PC-9 (cell line): ENCODE measurements at regions not wholly inside any gene's neighbourhood (a gene's known extent, or its start where the extent isn't known, plus 50 kb on each side); places are given as distances from the start of the nearest gene placed in this dataset.
A peak's percentile ranks its signal among the peaks of the same experiment; 100 is the strongest.

Experiments
- BruUV-seq: library from RNA; stranded (reverse); fragments of 400-500 nt; replicated peaks from 2 replicates; lab custom pipeline; 2021; lab: Mats Ljungman, UMichigan
- CTCF ChIA-PET: fragments of 300-600 bp; sonication (Branson Sonifier 250); formaldehyde crosslinking; loops from one replicate; lab custom pipeline; 2022; ENCODE audit warnings: antibody characterized with exemption; lab: Charles Lee
- POLR2A ChIA-PET: fragments of 300-600 bp; sonication (Branson Sonifier 250); formaldehyde crosslinking; loops from one replicate; lab custom pipeline; 2022; ENCODE audit warnings: antibody characterized with exemption; ENCODE audit not compliant: unreplicated experiment; lab: Charles Lee
- DNase-seq, 2 experiments: peaks; one replicate each; pipeline versions ENCODE4 v3.0.0 to v3.0.0-alpha.2; 2015 to 2022; ENCODE audit warnings: mixed read lengths in 1 of 2
- H2AFZ ChIP-seq: fragments of 200-600 bp; sonication (generic); 2 replicates; pipeline ENCODE4 v1.8.1; 2017; ENCODE audit warnings: antibody characterized with exemption
- H3F3A ChIP-seq: fragments of 200-600 bp; sonication (generic); 2 replicates; pipeline ENCODE4 v1.8.1; 2017; ENCODE audit warnings: antibody characterized with exemption, mild to moderate bottlenecking, low read depth; ENCODE audit not compliant: insufficient read depth
- H3K27ac ChIP-seq: fragments of 200-600 bp; sonication (generic); 2 replicates; pipeline ENCODE4 v1.6.1; 2016; ENCODE audit warnings: mixed run types
- H3K27me3 ChIP-seq: fragments of 200-600 bp; sonication (generic); 2 replicates; pipeline ENCODE4 v1.6.1; 2016; ENCODE audit warnings: low read depth, mixed run types; ENCODE audit not compliant: insufficient read depth
- H3K36me3 ChIP-seq: fragments of 200-600 bp; sonication (generic); 2 replicates; pipeline ENCODE4 v1.6.1; 2016; ENCODE audit warnings: low read depth, mixed run types
- H3K4me1 ChIP-seq: fragments of 200-600 bp; sonication (generic); replicated peaks from 2 replicates; pipeline ENCODE4 v1.6.1; 2016; ENCODE audit warnings: mixed run types; ENCODE audit not compliant: insufficient read depth
- H3K4me2 ChIP-seq: fragments of 200-600 bp; sonication (generic); 2 replicates; pipeline ENCODE4 v1.6.1; 2017; ENCODE audit warnings: mixed run types
- H3K4me3 ChIP-seq: fragments of 200-600 bp; sonication (generic); 2 replicates; pipeline ENCODE4 v1.6.1; 2016; ENCODE audit warnings: mixed run types
- H3K79me2 ChIP-seq: fragments of 200-600 bp; sonication (generic); 2 replicates; pipeline ENCODE4 v1.6.1; 2017; ENCODE audit warnings: low read depth, mixed run types
- H3K9me2 ChIP-seq: fragments of 200-600 bp; sonication (generic); 2 replicates; pipeline ENCODE4 v1.8.1; 2017; ENCODE audit warnings: mild to moderate bottlenecking; ENCODE audit not compliant: insufficient read depth
- H3K9me3 ChIP-seq: fragments of 200-600 bp; sonication (generic); 2 replicates; pipeline ENCODE4 v1.8.1; 2016; ENCODE audit warnings: low read depth; ENCODE audit not compliant: insufficient read depth
- H4K20me1 ChIP-seq: fragments of 200-600 bp; sonication (generic); 2 replicates; pipeline ENCODE4 v1.8.1; 2017; ENCODE audit not compliant: insufficient read depth
- CTCF ChIP-seq: fragments of 200-600 bp; sonication (generic); conservative IDR thresholded peaks from 2 replicates; pipeline ENCODE4 v1.6.1; 2017; ENCODE audit warnings: mixed run types, antibody characterized with exemption, mild to moderate bottlenecking, moderate library complexity
- EZH2 ChIP-seq: fragments of 200-600 bp; sonication (generic); IDR thresholded peaks from 2 replicates; pipeline ENCODE4 v1.8.0; 2017; ENCODE audit warnings: antibody characterized with exemption, low read depth
- intact Hi-C: fragments of 100-400 bp; cut with micrococcal nuclease; formaldehyde crosslinking; loops from one replicate; pipeline ENCODE4 v1.10.0; 2022; ENCODE audit not compliant: unreplicated experiment

GRCh38 chr5:125607018-125607417 lies 816.2 kb upstream of the GRAMD2B start:
- ChIA-PET POLR2A (no interaction called here), CTCF (no interaction called here)
- no peaks in the 10 kb centered on the region for H3K9me3 ChIP-seq
- DNase-seq: peak in 1 of 2 experiments; percentile 44
- H3F3A ChIP-seq: no peaks in the 10 kb centered on the region
- no peaks in the 10 kb centered on the region for H3K9me2 ChIP-seq
- H3K27ac ChIP-seq: no peak overlapping the region
- no peaks in the 10 kb centered on the region for H3K27me3 ChIP-seq
- H3K4me2 ChIP-seq: no peak overlapping the region
- no peaks in the 10 kb centered on the region for H3K4me1 ChIP-seq
- H2AFZ ChIP-seq: no peak overlapping the region
- no peaks in the 10 kb centered on the region for H3K79me2 ChIP-seq
- no peaks in the 10 kb centered on the region for H3K36me3 ChIP-seq
- intact Hi-C loops: no loop called here
- no peak overlapping the region for H3K4me3 ChIP-seq
- BruUV-seq: no TSS peak
- no peak for TF ChIP-seq CTCF
- H4K20me1 ChIP-seq: no peaks in the 10 kb centered on the region

DNA sequence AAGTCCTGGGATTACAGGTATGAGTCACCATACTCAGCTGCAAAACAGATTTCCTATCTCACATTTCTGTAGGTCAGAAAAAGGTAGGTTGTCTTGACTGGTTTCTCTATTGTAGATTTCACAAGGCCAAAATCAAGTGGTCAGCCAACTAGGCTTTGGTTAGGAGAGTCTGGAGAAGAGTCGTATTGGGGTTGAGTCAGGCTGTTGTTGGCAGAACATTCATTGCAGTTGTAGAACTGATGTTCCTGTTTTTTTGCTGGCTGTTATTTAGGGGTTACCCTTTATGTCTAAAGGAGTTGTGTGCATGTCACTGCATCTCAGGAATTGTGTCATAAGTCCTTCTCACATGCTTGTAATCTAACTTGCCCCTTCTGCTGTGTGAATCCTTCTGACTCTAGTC lies 814.2 kb upstream of the GRAMD2B start:
- POLR2A ChIA-PET: no interaction called here
- no peak overlapping the region for H2AFZ ChIP-seq
- CTCF ChIA-PET: no interaction called here
- H3K4me2 ChIP-seq: no peak overlapping the region
- H3F3A ChIP-seq: no peaks in the 10 kb centered on the region
- H3K27me3 ChIP-seq: no peaks in the 10 kb centered on the region
- H3K36me3 ChIP-seq: no peaks in the 10 kb centered on the region
- no peaks in the 10 kb centered on the region; the same call in 1 of the 2 replicates for H3K9me2 ChIP-seq
- DNase-seq: no peak
- intact Hi-C loops: no loop called here
- no peak for TF ChIP-seq CTCF
- TF ChIP-seq EZH2: no peak
- H3K4me1 ChIP-seq: no peaks in the 10 kb centered on the region
- no peaks in the 10 kb centered on the region for H3K79me2 ChIP-seq
- H3K27ac ChIP-seq: no peak overlapping the region
- BruUV-seq: no TSS peak
- no peak overlapping the region for H3K4me3 ChIP-seq
- no peaks in the 10 kb centered on the region for H4K20me1 ChIP-seq
- no peaks in the 10 kb centered on the region for H3K9me3 ChIP-seq

DNA sequence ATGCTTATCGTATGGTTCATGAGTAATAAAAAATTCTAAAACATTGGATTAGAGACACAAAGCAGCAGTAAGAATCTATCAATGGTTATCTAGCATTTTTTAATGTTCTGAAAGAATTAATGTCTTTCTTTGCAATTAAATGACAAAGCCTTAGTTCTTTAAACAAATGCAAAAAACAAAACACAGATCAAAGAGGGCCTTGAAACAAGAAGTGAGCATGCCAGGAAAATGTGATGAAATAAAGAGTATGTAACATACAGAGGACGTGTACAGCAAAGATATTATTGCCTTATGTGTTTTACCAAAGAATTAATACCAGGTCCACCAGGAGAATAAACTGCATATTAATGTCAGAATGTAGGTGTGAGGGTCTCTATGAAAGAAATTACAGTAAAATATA lies 812.3 kb upstream of the GRAMD2B start:
- H2AFZ ChIP-seq: no peak overlapping the region
- H3K9me3 ChIP-seq: no peaks in the 10 kb centered on the region
- no peaks in the 10 kb centered on the region for H3F3A ChIP-seq
- H3K36me3 ChIP-seq: no peaks in the 10 kb centered on the region
- no peak overlapping the region for H3K27ac ChIP-seq
- POLR2A ChIA-PET: no interaction called here
- CTCF ChIA-PET: no interaction called here
- H3K79me2 ChIP-seq: no peaks in the 10 kb centered on the region
- H3K27me3 ChIP-seq: no peaks in the 10 kb centered on the region
- H3K4me2 ChIP-seq: no peak overlapping the region
- intact Hi-C loops: no loop called here
- TF ChIP-seq EZH2 (no peak), CTCF (no peak)
- no peak overlapping the region for H3K4me3 ChIP-seq
- H3K9me2 ChIP-seq: no peaks in the 10 kb centered on the region; the same call in 1 of the 2 replicates
- H4K20me1 ChIP-seq: no peaks in the 10 kb centered on the region
- DNase-seq: no peak
- BruUV-seq: no TSS peak
- H3K4me1 ChIP-seq: no peaks in the 10 kb centered on the region
